PC-9 (cell line): ENCODE measurements at regions not wholly inside any gene's neighbourhood (a gene's known extent, or its start where the extent isn't known, plus 50 kb on each side); places are given as distances from the start of the nearest gene placed in this dataset.

Experiments
- CTCF ChIP-seq: fragments of 200-600 bp; sonication (generic); conservative IDR thresholded peaks from 2 replicates; pipeline ENCODE4 v1.6.1; 2017; ENCODE audit warnings: mixed run types, antibody characterized with exemption, mild to moderate bottlenecking, moderate library complexity
- EZH2 ChIP-seq: fragments of 200-600 bp; sonication (generic); IDR thresholded peaks from 2 replicates; pipeline ENCODE4 v1.8.0; 2017; ENCODE audit warnings: antibody characterized with exemption, low read depth

- TF ChIP-seq CTCF, result no peak
- TF ChIP-seq EZH2, result no peak
These were observed 68.2 kb upstream of the WSCD2 start for GRCh38 chr12:108060903-108061302.
